ENCODE measurements at regions not wholly inside any gene's neighbourhood (a gene's known extent, or its start where the extent isn't known, plus 50 kb on each side); places are given as distances from the start of the nearest gene placed in this dataset.
A peak's percentile ranks its signal among the peaks of the same experiment; 100 is the strongest.

DNA sequence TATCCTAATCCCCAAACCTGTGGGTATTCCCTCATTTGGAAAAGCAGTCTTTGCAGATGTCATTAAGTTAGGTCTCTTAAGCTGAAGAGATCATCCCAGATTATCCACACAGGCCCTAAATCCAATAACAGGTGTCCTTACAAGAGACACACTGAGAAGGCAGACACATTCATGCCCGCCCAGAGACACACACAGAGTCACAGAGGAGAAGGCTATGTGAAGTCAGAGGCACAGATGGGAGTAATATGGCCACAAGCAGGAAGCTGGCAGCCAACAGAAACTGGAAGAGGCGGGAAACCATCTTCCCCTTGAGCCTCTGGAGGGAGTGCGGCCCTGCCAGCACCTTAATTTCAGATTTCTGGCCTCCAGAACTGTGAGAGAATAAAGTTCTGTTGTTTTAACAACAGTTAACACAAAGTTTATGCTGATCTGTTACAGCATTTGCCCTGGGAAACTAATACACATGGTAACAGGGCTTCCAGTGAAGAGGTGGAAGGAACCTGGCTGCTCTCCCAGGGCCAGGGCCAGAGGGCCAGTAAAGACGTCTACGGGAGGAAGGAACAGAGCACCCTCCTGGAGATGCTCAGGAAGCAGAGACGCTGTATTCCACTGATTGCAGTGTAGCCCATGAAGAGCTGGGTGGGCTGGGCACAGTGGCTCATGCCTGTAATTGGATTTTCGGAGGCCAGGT lies 217.5 kb downstream of the GLI2 start:
- ChIA-PET CTCF (interaction anchor here (1.4 to 2.5 kb wide), 3 partner anchors 9 to 257 kb away, joined by 3 to 14 read pairs (median 7); no protein-coding TSS in a partner anchor), POLR2A (interaction anchor here (1.3 kb wide), 1 partner anchor 18 kb away, joined by 4 read pairs; no protein-coding TSS in a partner anchor)
- FAIRE-seq (no peak), ATAC-seq (no peak), DNase-seq (ENCODE audit: low read depth in 1 of 2, low spot score in 1 of 2) (no peak)
- no peaks in the 10 kb centered on the region for H3K9me3 ChIP-seq
- no peak overlapping the region for H3K4me2 ChIP-seq
- no peak overlapping the region for H3K4me3 ChIP-seq
- no peak for TF ChIP-seq EHMT2 (IDR thresholded peaks at IDR 0.05; ENCODE audit: low read depth)
- TF ChIP-seq, protein P1, sequence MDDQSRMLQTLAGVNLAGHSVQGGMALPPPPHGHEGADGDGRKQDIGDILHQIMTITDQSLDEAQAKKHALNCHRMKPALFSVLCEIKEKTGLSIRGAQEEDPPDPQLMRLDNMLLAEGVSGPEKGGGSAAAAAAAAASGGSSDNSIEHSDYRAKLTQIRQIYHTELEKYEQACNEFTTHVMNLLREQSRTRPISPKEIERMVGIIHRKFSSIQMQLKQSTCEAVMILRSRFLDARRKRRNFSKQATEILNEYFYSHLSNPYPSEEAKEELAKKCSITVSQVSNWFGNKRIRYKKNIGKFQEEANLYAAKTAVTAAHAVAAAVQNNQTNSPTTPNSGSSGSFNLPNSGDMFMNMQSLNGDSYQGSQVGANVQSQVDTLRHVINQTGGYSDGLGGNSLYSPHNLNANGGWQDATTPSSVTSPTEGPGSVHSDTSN (IDR thresholded peaks at IDR 0.05): no peak
- TF ChIP-seq, protein P2, sequence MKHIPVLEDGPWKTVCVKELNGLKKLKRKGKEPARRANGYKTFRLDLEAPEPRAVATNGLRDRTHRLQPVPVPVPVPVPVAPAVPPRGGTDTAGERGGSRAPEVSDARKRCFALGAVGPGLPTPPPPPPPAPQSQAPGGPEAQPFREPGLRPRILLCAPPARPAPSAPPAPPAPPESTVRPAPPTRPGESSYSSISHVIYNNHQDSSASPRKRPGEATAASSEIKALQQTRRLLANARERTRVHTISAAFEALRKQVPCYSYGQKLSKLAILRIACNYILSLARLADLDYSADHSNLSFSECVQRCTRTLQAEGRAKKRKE (CRISPR knock-in tag; IDR thresholded peaks at IDR 0.05; ENCODE audit: low read depth): no peak
- no peak for TF ChIP-seq HOXA7 (CRISPR knock-in tag; IDR thresholded peaks at IDR 0.05)
- TF ChIP-seq, protein P3, sequence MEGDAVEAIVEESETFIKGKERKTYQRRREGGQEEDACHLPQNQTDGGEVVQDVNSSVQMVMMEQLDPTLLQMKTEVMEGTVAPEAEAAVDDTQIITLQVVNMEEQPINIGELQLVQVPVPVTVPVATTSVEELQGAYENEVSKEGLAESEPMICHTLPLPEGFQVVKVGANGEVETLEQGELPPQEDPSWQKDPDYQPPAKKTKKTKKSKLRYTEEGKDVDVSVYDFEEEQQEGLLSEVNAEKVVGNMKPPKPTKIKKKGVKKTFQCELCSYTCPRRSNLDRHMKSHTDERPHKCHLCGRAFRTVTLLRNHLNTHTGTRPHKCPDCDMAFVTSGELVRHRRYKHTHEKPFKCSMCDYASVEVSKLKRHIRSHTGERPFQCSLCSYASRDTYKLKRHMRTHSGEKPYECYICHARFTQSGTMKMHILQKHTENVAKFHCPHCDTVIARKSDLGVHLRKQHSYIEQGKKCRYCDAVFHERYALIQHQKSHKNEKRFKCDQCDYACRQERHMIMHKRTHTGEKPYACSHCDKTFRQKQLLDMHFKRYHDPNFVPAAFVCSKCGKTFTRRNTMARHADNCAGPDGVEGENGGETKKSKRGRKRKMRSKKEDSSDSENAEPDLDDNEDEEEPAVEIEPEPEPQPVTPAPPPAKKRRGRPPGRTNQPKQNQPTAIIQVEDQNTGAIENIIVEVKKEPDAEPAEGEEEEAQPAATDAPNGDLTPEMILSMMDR (IDR thresholded peaks at IDR 0.05): no peak
- TF ChIP-seq NFE2L2 (conservative IDR thresholded peaks at IDR 0.05; ENCODE audit: low read length): no peak
- TF ChIP-seq ZC3H11A (IDR thresholded peaks at IDR 0.05): no peak
- TF ChIP-seq, protein P4, sequence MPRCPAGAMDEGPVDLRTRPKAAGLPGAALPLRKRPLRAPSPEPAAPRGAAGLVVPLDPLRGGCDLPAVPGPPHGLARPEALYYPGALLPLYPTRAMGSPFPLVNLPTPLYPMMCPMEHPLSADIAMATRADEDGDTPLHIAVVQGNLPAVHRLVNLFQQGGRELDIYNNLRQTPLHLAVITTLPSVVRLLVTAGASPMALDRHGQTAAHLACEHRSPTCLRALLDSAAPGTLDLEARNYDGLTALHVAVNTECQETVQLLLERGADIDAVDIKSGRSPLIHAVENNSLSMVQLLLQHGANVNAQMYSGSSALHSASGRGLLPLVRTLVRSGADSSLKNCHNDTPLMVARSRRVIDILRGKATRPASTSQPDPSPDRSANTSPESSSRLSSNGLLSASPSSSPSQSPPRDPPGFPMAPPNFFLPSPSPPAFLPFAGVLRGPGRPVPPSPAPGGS (IDR thresholded peaks at IDR 0.05): no peak
- no peak for TF ChIP-seq MAX (IDR thresholded peaks at IDR 0.05)
- no peak for TF ChIP-seq PHF8 (IDR thresholded peaks at IDR 0.05; ENCODE audit: borderline replicate concordance, low read depth)
- peak overlapping the region; percentile 86 to 97 for H3K27ac ChIP-seq
- 92% methylated on average over 7 of the region's 7 CpGs for WGBS (ENCODE audit: missing lambda C conversion rate)
- H3K4me1 ChIP-seq: peaks cover 76% of the 10 kb centered on the region

- H3K4me3 ChIP-seq: no peak overlapping the region
These were observed 218.3 kb downstream of the GLI2 start for GRCh38 chr2:120953843-120954584.

GRCh38 chr2:120954939-120955338 lies 219.3 kb downstream of the GLI2 start:
- CTCF ChIA-PET: interaction anchor here (1.0 to 1.4 kb wide), 2 partner anchors 20 to 116 kb away, joined by 3 read pairs; no protein-coding TSS in a partner anchor
- DNase-seq (ENCODE audit: low read depth in 1 of 2, low spot score in 1 of 2) (no peak), FAIRE-seq (no peak), ATAC-seq (peak in 1 of 2 experiments; percentile 18; a peak in 3 of 6 replicates)
- POLR2A ChIA-PET: interaction anchor here (0.7 to 1.4 kb wide), 4 partner anchors 19 to 120 kb away, joined by 4 to 7 read pairs (median 4); no protein-coding TSS in a partner anchor
- Histone ChIP-seq H3K4me1 (peaks cover 68% of the 10 kb centered on the region), H3K4me2 (peak overlapping the region; percentile 54), H3K4me3 (no peak overlapping the region), H3K27ac (peak overlapping the region; percentile 86 to 97), H3K9me3 (no peaks in the 10 kb centered on the region)
- 54% methylated on average over 8 of the region's 8 CpGs for WGBS (ENCODE audit: missing lambda C conversion rate)
- TF ChIP-seq GATA3 (IDR thresholded peaks at IDR 0.05; ENCODE audit: borderline replicate concordance): peak; percentile 9; the same call in 1 of the 2 replicates
- TF ChIP-seq, protein P1 (IDR thresholded peaks at IDR 0.05): no peak

More at GRCh38 chr2:120953843-120954584, 218.3 kb downstream of the GLI2 start:
- TF ChIP-seq MAX (IDR thresholded peaks at IDR 0.05) (no peak), TFCP2L1 (CRISPR knock-in tag; IDR thresholded peaks at IDR 0.05) (no peak), ZFP36 (IDR thresholded peaks at IDR 0.05; ENCODE audit: borderline replicate concordance, partially characterized antibody) (no peak), CEBPB (IDR thresholded peaks at IDR 0.05) (no peak)
- Histone ChIP-seq H3K4me2 (peak overlapping the region; percentile 54; the same call in 2 of the 3 replicates), H3K4me1 (peaks cover 75% of the 10 kb centered on the region), H3K27ac (peak overlapping the region; percentile 86 to 97), H3K9me3 (no peaks in the 10 kb centered on the region)
- FAIRE-seq (no peak), DNase-seq (ENCODE audit: low read depth in 1 of 2, low spot score in 1 of 2) (no peak), ATAC-seq (no peak)
- CTCF ChIA-PET: interaction anchor here (0.5 to 2.5 kb wide), 5 partner anchors 10 to 1058 kb away, joined by 3 to 14 read pairs (median 5); no protein-coding TSS in a partner anchor
- 89% methylated on average over 16 of the region's 16 CpGs for WGBS (ENCODE audit: missing lambda C conversion rate)
- POLR2A ChIA-PET: interaction anchor here (0.7 to 1.3 kb wide), 3 partner anchors 19 to 121 kb away, joined by 4 read pairs; no protein-coding TSS in a partner anchor
